ENCODE measurements at regions not wholly inside any gene's neighbourhood (a gene's known extent, or its start where the extent isn't known, plus 50 kb on each side); places are given as distances from the start of the nearest gene placed in this dataset.
"Not testable (repeated sequence)": the region's sequence is repeated elsewhere in the genome, so short reads cannot be mapped to it uniquely, and the experiment has no call there.

DNA sequence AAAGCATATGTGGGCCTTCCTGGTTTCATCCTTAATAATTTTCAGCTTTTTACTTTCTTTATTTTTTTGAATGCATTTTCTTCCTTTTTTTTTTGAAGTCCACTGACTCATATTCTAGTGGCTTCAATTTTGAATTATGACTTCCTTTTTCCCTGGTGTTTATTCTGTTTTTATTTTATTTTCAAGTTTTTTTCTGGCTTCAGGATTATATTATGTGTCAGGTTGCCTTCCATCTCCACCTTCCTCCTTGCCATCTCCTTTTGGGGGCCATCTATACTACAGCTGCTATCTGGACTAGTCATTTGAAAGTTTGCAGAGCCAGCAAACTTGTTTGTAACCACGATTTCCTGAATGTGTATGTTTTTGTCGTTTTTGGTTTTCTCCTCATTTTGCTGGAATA, 117.6 kb downstream of the LEPR start:
- H3K4me3 ChIP-seq (ENCODE audit: low read depth, low read length) = no peak overlapping the region
- DNase-seq (ENCODE audit: low read depth) = no peak
- in situ Hi-C loops (cut with HindIII; ENCODE audit: low sequenced_read_pairs) = no loop called here
- TF ChIP-seq, protein P1, sequence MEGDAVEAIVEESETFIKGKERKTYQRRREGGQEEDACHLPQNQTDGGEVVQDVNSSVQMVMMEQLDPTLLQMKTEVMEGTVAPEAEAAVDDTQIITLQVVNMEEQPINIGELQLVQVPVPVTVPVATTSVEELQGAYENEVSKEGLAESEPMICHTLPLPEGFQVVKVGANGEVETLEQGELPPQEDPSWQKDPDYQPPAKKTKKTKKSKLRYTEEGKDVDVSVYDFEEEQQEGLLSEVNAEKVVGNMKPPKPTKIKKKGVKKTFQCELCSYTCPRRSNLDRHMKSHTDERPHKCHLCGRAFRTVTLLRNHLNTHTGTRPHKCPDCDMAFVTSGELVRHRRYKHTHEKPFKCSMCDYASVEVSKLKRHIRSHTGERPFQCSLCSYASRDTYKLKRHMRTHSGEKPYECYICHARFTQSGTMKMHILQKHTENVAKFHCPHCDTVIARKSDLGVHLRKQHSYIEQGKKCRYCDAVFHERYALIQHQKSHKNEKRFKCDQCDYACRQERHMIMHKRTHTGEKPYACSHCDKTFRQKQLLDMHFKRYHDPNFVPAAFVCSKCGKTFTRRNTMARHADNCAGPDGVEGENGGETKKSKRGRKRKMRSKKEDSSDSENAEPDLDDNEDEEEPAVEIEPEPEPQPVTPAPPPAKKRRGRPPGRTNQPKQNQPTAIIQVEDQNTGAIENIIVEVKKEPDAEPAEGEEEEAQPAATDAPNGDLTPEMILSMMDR (IDR thresholded peaks at IDR 0.05; ENCODE audit: low read depth, low read length, missing control alignments) = no peak

DNA sequence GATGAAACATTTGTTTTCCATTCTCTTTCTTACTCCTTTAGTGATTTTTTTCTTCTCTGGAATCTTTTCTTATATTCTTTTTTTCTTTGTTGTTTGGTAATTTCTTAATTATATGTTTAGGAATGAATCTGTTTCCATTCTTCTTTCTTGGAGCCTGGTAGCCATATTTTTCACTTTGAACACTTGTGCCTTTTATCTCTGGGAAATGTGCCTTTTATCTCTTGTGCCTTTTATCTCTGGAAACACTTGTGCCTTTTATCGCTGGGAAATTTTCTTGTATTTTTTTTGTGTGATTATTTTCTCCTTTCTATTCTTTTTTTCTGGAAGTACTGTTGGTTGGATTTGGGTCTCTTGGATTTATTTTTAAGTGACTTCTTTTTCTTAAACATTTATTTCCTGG, 118.2 kb downstream of the LEPR start:
- in situ Hi-C loops (cut with HindIII; ENCODE audit: low sequenced_read_pairs) = no loop called here
- TF ChIP-seq, protein P1 (IDR thresholded peaks at IDR 0.05; ENCODE audit: low read depth, low read length, missing control alignments) = no peak
- no peak overlapping the region for H3K4me3 ChIP-seq (ENCODE audit: low read depth, low read length)
- no peak for DNase-seq (ENCODE audit: low read depth)

DNA sequence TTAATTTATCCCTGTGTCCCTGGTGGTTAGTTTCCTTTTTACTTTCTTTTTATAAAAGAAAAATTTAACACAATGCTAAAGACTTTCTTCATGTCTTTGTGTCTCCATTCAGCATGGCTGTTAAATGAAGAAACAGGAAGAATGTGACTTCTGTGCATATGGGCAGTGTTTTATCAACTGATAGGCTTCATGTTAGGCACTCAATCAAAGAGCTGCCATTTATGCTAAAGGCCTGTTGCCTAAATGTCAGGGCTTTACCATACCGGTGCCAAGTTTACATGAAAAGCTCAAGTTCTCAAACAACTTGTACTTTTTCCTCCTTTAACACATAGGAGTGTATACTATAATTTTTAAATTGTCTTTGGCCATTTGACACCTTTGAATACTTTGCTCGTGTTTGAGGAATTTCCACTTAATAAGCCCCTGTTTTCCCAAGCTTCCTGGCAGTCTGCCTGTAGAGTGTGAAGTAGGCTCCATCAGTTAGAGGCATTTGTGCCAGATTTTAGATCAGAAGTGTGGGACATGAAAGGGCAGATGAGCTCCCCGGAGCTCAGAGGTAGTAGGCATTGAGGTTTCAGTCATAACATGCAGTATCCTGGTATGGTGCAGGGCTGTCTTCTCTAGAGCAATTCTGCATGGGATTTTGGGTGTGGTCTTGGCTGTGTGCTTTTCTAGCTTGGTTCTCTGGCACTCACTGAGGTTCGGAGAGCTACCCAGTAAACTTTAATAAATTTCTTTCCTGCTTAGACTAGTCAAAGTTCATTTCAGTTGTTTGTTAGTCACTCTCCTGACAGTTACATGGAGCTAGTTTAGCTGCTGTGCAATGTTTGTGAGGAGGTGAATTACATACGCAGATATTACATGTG, 119.0 kb downstream of the LEPR start:
- TF ChIP-seq, protein P1 (IDR thresholded peaks at IDR 0.05; ENCODE audit: low read depth, low read length, missing control alignments) = no peak
- H3K4me3 ChIP-seq (ENCODE audit: low read depth, low read length) = no peak overlapping the region
- no peak for DNase-seq (ENCODE audit: low read depth)
- in situ Hi-C loops (cut with HindIII; ENCODE audit: low sequenced_read_pairs) = no loop called here

DNA sequence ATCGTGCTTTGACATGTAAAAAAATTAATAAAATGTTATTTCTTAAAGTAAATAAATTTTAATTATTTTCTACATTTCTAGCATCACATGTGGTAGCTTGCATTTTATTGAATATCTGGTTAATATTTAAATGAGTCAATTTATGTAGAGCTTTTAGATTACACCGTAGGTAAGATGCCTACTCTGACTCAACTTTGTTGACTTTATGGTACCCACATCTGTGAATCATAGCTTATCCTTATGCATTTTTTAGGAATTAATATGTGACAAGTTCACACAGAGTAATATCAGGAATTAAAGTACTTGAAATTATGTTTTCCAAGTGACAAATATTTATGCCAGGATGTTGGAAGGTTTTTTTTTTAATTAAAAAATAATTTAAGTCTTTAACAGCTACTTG, 120.7 kb downstream of the LEPR start:
- no peak for DNase-seq (ENCODE audit: low read depth)
- in situ Hi-C loops (cut with HindIII; ENCODE audit: low sequenced_read_pairs) = no loop called here
- TF ChIP-seq, protein P1 (IDR thresholded peaks at IDR 0.05; ENCODE audit: low read depth, low read length, missing control alignments) = no peak
- H3K4me3 ChIP-seq (ENCODE audit: low read depth, low read length) = no peak overlapping the region

DNA sequence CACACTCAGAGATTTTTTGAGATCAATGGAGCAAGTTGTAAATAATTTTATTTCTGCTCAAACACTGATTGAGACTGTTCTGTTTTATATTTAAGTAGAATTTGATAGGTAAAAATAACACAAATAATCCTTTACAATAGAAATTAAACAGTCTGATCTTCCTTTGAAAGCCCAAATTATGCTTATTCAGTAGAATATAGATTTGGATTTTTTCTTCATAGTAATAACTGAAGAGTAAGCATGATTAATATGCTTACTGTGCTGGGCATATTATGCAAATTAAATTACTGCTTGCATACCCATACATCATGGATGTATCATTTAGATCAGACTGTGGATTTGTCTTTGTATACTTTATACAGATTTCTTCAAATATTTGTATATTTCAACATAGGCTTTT, 121.4 kb downstream of the LEPR start:
- DNase-seq (ENCODE audit: low read depth) = no peak
- no peak overlapping the region for H3K4me3 ChIP-seq (ENCODE audit: low read depth, low read length)
- TF ChIP-seq, protein P1 (IDR thresholded peaks at IDR 0.05; ENCODE audit: low read depth, low read length, missing control alignments) = no peak
- in situ Hi-C loops (cut with HindIII; ENCODE audit: low sequenced_read_pairs) = no loop called here

DNA sequence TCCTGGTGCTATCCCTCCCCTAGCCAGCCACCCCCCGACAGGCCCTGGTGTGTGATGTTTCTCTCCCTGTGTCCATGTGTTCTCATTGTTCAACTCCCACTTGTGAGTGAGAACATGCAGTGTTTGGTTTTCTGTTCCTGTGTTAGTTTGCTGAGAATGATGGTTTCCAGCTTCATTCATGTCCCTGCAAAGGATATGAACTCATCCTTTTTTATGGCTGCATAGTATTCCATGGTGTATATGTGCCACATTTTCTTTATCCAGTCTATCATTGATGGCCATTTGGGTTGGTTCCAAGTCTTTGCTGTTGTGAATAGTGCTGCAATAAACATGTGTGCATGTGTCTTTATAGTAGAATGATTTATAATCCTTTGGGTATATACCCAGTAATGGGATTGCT, 122.1 kb downstream of the LEPR start:
- DNase-seq (ENCODE audit: low read depth); H3K4me3 ChIP-seq (ENCODE audit: low read depth, low read length); in situ Hi-C loops (cut with HindIII; ENCODE audit: low sequenced_read_pairs): not testable (repeated sequence)

DNA sequence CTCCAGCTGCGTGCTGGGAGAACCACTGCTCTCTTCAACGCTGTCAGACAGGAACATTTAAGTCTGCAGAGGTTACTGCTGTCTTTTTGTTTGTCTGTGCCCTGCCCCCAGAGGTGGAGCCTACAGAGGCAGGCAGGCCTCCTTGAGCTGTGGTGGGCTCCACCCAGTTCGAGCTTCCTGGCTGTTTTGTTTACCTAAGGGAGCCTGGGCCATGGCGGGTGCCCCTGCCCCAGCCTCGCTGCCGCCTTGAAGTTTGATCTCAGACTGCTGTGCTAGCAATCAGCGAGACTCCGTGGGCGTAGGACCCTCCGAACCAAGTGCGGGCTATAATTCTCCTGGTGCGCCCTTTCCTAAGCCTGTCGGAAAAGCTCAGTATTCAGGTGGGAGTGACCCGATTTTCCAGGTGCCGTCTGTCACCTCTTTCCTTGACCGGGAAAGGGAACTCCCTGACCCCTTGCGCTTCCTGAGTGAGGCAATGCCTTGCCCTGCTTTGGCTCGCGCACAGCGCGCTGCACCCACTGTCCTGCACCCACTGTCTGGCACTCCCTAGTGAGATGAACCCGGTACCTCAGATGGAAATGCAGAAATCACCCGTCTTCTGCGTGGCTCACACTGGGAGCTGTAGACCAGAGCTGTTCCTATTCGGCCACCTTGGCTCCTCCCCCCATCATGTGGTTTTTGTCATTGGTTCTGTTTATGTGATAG, 130.0 kb downstream of the LEPR start:
- DNase-seq (ENCODE audit: low read depth); in situ Hi-C loops (cut with HindIII; ENCODE audit: low sequenced_read_pairs); H3K4me3 ChIP-seq (ENCODE audit: low read depth, low read length): not testable (repeated sequence)

DNA sequence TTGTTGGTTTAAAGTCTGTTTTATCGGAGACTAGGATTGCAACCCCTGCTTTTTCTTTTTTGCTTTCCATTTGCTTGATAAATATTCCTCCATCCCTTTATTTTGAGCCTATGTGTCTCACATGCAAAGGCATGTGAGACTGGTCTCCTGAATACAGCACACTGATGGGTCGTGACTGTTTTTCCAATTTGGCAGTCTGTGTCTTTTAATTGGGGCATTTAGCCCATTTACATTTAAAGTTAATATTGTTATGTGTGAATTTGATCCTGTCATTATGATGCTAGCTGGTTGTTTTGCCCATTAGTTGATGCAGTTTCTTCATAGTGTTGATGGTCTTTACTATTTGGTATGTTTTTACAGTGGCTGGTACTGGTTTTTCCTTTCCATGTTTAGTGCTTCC, 132.0 kb downstream of the LEPR start:
- in situ Hi-C loops (cut with HindIII; ENCODE audit: low sequenced_read_pairs); H3K4me3 ChIP-seq (ENCODE audit: low read depth, low read length); DNase-seq (ENCODE audit: low read depth): not testable (repeated sequence)

DNA sequence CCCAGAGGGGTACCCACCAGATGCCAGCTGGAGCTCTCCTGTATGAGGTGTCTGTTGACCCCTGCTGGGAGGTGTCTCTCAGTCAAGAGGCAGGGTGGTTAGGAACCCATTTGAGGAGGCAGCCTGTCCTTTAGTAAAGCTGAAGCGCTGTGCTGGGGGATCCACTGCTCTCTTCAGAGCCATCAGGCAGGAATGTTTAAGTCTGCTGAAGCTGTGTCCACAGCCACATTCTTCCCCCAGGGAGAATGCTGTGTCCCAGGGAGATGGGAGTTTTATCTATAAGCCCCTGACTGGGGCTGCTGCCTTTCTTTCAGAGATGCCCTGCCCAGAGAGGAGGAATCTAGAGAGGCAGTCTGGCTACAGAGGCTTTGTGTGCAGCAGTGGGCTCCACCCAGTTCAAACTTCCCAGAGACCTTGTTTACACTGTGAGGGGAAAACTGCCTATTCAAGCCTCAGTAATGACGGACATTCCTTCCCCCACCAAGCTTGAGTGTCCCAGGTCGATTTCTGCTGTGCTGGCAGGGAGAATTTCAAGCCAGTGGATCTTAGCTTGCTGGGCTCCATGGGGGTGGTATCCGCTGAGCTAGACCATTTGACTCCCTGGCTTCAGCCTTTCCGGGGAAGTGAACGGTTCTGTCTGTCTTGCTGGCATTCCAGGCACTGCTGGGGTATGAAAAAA, 133.8 kb downstream of the LEPR start:
- in situ Hi-C loops (cut with HindIII; ENCODE audit: low sequenced_read_pairs); DNase-seq (ENCODE audit: low read depth): not testable (repeated sequence)

More for the DNA sequence above, 133.8 kb downstream of the LEPR start:
- H3K4me3 ChIP-seq (ENCODE audit: low read depth, low read length) = not testable (repeated sequence)

Measured in astrocyte of the cerebellum (primary cell).